ENCODE measurements at regions not wholly inside any gene's neighbourhood (a gene's known extent, or its start where the extent isn't known, plus 50 kb on each side); places are given as distances from the start of the nearest gene placed in this dataset.

DNA sequence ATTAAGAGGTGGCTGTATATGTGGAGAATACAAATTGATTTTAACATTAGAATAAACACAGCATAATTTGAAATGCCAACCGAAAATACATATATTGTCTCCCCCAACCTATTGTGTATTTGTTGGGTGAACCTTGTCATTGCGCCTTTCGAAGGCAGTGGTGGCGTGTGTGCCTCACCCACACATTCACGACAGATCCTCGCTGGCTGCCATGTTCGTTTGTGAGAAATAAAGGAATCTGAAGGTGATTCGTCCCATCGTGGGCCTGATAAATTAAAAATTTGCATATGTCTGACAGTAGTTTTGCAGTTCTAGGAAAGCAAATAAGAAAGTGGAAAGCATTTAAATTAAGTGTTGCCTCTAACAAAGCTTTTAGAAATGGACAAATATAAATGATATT is 222.8 kb upstream of the TOPAZ1 start:
- H3K4me1 Mint-ChIP-seq, result peaks cover 33% of the 10 kb centered on the region
- peaks cover 19% of the 10 kb centered on the region for H3K27me3 Mint-ChIP-seq (ENCODE audit: insufficient read depth, low read depth, poor library complexity)
- no peak overlapping the region for H2AFZ ChIP-seq
- H3K4me3 Mint-ChIP-seq, result 0 out of 3 replicates have a peak overlapping the region, but pooled peaks have one; percentile 17
- TF ChIP-seq, protein P1, sequence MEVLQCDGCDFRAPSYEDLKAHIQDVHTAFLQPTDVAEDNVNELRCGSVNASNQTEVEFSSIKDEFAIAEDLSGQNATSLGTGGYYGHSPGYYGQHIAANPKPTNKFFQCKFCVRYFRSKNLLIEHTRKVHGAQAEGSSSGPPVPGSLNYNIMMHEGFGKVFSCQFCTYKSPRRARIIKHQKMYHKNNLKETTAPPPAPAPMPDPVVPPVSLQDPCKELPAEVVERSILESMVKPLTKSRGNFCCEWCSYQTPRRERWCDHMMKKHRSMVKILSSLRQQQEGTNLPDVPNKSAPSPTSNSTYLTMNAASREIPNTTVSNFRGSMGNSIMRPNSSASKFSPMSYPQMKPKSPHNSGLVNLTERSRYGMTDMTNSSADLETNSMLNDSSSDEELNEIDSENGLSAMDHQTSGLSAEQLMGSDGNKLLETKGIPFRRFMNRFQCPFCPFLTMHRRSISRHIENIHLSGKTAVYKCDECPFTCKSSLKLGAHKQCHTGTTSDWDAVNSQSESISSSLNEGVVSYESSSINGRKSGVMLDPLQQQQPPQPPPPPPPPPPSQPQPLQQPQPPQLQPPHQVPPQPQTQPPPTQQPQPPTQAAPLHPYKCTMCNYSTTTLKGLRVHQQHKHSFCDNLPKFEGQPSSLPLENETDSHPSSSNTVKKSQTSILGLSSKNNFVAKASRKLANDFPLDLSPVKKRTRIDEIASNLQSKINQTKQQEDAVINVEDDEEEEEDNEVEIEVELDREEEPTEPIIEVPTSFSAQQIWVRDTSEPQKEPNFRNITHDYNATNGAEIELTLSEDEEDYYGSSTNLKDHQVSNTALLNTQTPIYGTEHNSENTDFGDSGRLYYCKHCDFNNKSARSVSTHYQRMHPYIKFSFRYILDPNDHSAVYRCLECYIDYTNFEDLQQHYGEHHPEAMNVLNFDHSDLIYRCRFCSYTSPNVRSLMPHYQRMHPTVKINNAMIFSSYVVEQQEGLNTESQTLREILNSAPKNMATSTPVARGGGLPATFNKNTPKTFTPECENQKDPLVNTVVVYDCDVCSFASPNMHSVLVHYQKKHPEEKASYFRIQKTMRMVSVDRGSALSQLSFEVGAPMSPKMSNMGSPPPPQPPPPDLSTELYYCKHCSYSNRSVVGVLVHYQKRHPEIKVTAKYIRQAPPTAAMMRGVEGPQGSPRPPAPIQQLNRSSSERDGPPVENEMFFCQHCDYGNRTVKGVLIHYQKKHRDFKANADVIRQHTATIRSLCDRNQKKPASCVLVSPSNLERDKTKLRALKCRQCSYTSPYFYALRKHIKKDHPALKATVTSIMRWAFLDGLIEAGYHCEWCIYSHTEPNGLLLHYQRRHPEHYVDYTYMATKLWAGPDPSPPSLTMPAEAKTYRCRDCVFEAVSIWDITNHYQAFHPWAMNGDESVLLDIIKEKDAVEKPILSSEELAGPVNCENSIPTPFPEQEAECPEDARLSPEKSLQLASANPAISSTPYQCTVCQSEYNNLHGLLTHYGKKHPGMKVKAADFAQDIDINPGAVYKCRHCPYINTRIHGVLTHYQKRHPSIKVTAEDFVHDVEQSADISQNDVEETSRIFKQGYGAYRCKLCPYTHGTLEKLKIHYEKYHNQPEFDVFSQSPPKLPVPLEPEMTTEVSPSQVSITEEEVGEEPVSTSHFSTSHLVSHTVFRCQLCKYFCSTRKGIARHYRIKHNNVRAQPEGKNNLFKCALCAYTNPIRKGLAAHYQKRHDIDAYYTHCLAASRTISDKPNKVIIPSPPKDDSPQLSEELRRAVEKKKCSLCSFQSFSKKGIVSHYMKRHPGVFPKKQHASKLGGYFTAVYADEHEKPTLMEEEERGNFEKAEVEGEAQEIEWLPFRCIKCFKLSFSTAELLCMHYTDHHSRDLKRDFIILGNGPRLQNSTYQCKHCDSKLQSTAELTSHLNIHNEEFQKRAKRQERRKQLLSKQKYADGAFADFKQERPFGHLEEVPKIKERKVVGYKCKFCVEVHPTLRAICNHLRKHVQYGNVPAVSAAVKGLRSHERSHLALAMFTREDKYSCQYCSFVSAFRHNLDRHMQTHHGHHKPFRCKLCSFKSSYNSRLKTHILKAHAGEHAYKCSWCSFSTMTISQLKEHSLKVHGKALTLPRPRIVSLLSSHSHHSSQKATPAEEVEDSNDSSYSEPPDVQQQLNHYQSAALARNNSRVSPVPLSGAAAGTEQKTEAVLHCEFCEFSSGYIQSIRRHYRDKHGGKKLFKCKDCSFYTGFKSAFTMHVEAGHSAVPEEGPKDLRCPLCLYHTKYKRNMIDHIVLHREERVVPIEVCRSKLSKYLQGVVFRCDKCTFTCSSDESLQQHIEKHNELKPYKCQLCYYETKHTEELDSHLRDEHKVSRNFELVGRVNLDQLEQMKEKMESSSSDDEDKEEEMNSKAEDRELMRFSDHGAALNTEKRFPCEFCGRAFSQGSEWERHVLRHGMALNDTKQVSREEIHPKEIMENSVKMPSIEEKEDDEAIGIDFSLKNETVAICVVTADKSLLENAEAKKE (CRISPR knock-in tag; IDR thresholded peaks at IDR 0.05), result no peak
- TF ChIP-seq, protein P2, sequence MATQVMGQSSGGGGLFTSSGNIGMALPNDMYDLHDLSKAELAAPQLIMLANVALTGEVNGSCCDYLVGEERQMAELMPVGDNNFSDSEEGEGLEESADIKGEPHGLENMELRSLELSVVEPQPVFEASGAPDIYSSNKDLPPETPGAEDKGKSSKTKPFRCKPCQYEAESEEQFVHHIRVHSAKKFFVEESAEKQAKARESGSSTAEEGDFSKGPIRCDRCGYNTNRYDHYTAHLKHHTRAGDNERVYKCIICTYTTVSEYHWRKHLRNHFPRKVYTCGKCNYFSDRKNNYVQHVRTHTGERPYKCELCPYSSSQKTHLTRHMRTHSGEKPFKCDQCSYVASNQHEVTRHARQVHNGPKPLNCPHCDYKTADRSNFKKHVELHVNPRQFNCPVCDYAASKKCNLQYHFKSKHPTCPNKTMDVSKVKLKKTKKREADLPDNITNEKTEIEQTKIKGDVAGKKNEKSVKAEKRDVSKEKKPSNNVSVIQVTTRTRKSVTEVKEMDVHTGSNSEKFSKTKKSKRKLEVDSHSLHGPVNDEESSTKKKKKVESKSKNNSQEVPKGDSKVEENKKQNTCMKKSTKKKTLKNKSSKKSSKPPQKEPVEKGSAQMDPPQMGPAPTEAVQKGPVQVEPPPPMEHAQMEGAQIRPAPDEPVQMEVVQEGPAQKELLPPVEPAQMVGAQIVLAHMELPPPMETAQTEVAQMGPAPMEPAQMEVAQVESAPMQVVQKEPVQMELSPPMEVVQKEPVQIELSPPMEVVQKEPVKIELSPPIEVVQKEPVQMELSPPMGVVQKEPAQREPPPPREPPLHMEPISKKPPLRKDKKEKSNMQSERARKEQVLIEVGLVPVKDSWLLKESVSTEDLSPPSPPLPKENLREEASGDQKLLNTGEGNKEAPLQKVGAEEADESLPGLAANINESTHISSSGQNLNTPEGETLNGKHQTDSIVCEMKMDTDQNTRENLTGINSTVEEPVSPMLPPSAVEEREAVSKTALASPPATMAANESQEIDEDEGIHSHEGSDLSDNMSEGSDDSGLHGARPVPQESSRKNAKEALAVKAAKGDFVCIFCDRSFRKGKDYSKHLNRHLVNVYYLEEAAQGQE (IDR thresholded peaks at IDR 0.05; ENCODE audit: unreplicated experiment), result no peak
- TF ChIP-seq POLR2AphosphoS5 (IDR thresholded peaks at IDR 0.05; ENCODE audit: low read depth) (no peak), EZH2 (IDR thresholded peaks at IDR 0.05; ENCODE audit: low read depth, unreplicated experiment) (no peak), ZNF114 (CRISPR knock-in tag; IDR thresholded peaks at IDR 0.05) (no peak), CREB1 (CRISPR knock-in tag; IDR thresholded peaks at IDR 0.05; ENCODE audit: low read depth) (no peak), JUNB (IDR thresholded peaks at IDR 0.05; ENCODE audit: unreplicated experiment) (no peak), NANOG (IDR thresholded peaks at IDR 0.05; ENCODE audit: borderline replicate concordance) (no peak), EZH2phosphoT487 (IDR thresholded peaks at IDR 0.05; ENCODE audit: unreplicated experiment) (no peak), ZNF331 (CRISPR knock-in tag; IDR thresholded peaks at IDR 0.05; ENCODE audit: low read depth) (no peak), STAT1 (IDR thresholded peaks at IDR 0.05; ENCODE audit: unreplicated experiment) (no peak)
- TF ChIP-seq, protein P3, sequence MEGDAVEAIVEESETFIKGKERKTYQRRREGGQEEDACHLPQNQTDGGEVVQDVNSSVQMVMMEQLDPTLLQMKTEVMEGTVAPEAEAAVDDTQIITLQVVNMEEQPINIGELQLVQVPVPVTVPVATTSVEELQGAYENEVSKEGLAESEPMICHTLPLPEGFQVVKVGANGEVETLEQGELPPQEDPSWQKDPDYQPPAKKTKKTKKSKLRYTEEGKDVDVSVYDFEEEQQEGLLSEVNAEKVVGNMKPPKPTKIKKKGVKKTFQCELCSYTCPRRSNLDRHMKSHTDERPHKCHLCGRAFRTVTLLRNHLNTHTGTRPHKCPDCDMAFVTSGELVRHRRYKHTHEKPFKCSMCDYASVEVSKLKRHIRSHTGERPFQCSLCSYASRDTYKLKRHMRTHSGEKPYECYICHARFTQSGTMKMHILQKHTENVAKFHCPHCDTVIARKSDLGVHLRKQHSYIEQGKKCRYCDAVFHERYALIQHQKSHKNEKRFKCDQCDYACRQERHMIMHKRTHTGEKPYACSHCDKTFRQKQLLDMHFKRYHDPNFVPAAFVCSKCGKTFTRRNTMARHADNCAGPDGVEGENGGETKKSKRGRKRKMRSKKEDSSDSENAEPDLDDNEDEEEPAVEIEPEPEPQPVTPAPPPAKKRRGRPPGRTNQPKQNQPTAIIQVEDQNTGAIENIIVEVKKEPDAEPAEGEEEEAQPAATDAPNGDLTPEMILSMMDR (conservative IDR thresholded peaks at IDR 0.05; ENCODE audit: low read depth in 2 of 2), result no peak
- TF ChIP-seq, protein P4, sequence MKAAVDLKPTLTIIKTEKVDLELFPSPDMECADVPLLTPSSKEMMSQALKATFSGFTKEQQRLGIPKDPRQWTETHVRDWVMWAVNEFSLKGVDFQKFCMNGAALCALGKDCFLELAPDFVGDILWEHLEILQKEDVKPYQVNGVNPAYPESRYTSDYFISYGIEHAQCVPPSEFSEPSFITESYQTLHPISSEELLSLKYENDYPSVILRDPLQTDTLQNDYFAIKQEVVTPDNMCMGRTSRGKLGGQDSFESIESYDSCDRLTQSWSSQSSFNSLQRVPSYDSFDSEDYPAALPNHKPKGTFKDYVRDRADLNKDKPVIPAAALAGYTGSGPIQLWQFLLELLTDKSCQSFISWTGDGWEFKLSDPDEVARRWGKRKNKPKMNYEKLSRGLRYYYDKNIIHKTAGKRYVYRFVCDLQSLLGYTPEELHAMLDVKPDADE (IDR thresholded peaks at IDR 0.05), result no peak
- H3K79me2 ChIP-seq (replicated peaks; ENCODE audit: insufficient read depth), result no peaks in the 10 kb centered on the region
- H3F3A ChIP-seq (replicated peaks; ENCODE audit: low read depth), result no peaks in the 10 kb centered on the region
- H3K36me3 Mint-ChIP-seq (ENCODE audit: low read depth), result no peaks in the 10 kb centered on the region; the same call in 2 of the 3 replicates
- no peak overlapping the region for H3K4me3 ChIP-seq
- peak overlapping the region; percentile 94; the same call in 1 of the 2 replicates for H3K4me2 ChIP-seq
- H3K27me3 ChIP-seq (ENCODE audit: insufficient read depth), result peaks cover 32% of the 10 kb centered on the region
- H4K20me1 ChIP-seq (replicated peaks; ENCODE audit: insufficient read depth), result peaks cover 5% of the 10 kb centered on the region; the same call in 1 of the 2 replicates
- 0 out of 2 replicates have a peak, but pooled peaks cover 7% of the 10 kb centered on the region for H3K9me2 ChIP-seq (ENCODE audit: insufficient read depth)
- no peaks in the 10 kb centered on the region for H3K9me3 Mint-ChIP-seq
- no peak for DNase-seq (ENCODE audit: low spot score)
- no peak overlapping the region for H3K27ac ChIP-seq (ENCODE audit: low read depth)
- H3K36me3 ChIP-seq (ENCODE audit: insufficient read depth), result no peaks in the 10 kb centered on the region
- H3K4me1 ChIP-seq (ENCODE audit: insufficient read depth), result peaks cover 39% of the 10 kb centered on the region
- no peak for ATAC-seq
- no peak overlapping the region for H3K27ac Mint-ChIP-seq
